Neural cell (in vitro differentiated cells): ENCODE measurements at regions not wholly inside any gene's neighbourhood (a gene's known extent, or its start where the extent isn't known, plus 50 kb on each side); places are given as distances from the start of the nearest gene placed in this dataset.

Source experiments
- EZH2 ChIP-seq: fragments of 200-600, 300-800 bp; shearing (Covaris generic), sonication (generic); IDR thresholded peaks from 2 replicates; pipeline ENCODE4 v1.6.1; 2014; ENCODE audit warnings: antibody characterized with exemption, low read length, borderline replicate concordance, mild to moderate bottlenecking; ENCODE audit not compliant: insufficient read depth, poor library complexity, severe bottlenecking
- POLR2AphosphoS5 ChIP-seq: IDR thresholded peaks from 2 replicates; pipeline ENCODE4 v1.6.1; 2012
- SMC3 ChIP-seq: fragments of 450-650 bp; conservative IDR thresholded peaks from 2 replicates; pipeline ENCODE4 v1.6.1; 2014; ENCODE audit warnings: antibody characterized with exemption, mild to moderate bottlenecking, moderate library complexity; ENCODE audit not compliant: poor library complexity
- TAF1 ChIP-seq: IDR thresholded peaks from 2 replicates; pipeline ENCODE4 v1.6.1; 2012; ENCODE audit warnings: low read depth
- TF ChIP-seq, protein P1 (sequence below): fragments of 450-650 bp; IDR thresholded peaks from 2 replicates; pipeline ENCODE4 v1.5.1; 2014; ENCODE audit warnings: antibody characterized with exemption, mild to moderate bottlenecking, moderate library complexity; ENCODE audit not compliant: poor library complexity, severe bottlenecking

DNA sequence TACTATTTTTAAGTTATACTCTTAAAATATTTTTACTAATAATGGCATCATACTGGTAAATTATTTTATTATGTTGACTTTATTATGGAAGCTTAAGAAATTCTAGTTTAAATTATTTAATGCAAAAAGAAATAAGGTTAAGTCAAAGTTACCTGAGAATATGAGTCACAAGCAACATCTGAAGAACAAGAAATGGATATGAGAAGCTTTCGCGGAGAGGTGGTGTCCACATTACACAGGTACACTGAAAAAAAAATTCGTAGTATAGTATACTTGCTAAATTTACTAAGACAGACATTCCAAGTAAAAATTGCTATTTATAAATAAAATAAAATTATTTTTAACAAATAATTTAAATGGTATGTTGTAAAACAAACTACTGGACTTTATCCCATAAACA, 143.8 kb downstream of the AVL9 start:
- TF ChIP-seq, protein P1, sequence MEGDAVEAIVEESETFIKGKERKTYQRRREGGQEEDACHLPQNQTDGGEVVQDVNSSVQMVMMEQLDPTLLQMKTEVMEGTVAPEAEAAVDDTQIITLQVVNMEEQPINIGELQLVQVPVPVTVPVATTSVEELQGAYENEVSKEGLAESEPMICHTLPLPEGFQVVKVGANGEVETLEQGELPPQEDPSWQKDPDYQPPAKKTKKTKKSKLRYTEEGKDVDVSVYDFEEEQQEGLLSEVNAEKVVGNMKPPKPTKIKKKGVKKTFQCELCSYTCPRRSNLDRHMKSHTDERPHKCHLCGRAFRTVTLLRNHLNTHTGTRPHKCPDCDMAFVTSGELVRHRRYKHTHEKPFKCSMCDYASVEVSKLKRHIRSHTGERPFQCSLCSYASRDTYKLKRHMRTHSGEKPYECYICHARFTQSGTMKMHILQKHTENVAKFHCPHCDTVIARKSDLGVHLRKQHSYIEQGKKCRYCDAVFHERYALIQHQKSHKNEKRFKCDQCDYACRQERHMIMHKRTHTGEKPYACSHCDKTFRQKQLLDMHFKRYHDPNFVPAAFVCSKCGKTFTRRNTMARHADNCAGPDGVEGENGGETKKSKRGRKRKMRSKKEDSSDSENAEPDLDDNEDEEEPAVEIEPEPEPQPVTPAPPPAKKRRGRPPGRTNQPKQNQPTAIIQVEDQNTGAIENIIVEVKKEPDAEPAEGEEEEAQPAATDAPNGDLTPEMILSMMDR = no peak
- TF ChIP-seq TAF1 (no peak), EZH2 (no peak), SMC3 (no peak), POLR2AphosphoS5 (no peak)
